Stimulated activated naive CD8-positive, alpha-beta T cell treated with anti-CD3 and anti-CD28 coated beads, Interleukin-15, Interleukin-2, amounts not matched to agents 100 ng/mL and 50 ng/mL, for 24 hours (primary cell): ENCODE measurements at regions not wholly inside any gene's neighbourhood (a gene's known extent, or its start where the extent isn't known, plus 50 kb on each side); places are given as distances from the start of the nearest gene placed in this dataset.

ENCODE experiments used
- H3K27ac Mint-ChIP-seq: one replicate; pipeline ENCODE4 v1.8.0; 2021; ENCODE audit warnings: mild to moderate bottlenecking, mixed read lengths
- H3K27me3 Mint-ChIP-seq: one replicate; pipeline ENCODE4 v1.8.0; 2021; ENCODE audit warnings: mixed read lengths
- H3K36me3 Mint-ChIP-seq: one replicate; pipeline ENCODE4 v1.8.0; 2021; ENCODE audit warnings: low read depth, mixed read lengths
- H3K4me1 Mint-ChIP-seq: one replicate; pipeline ENCODE4 v1.8.0; 2021; ENCODE audit warnings: low read depth, mixed read lengths
- H3K4me3 Mint-ChIP-seq: one replicate; pipeline ENCODE4 v1.8.0; 2021; ENCODE audit warnings: mild to moderate bottlenecking, mixed read lengths
- H3K9me3 Mint-ChIP-seq: one replicate; pipeline ENCODE4 v1.8.0; 2021; ENCODE audit warnings: mixed read lengths

DNA sequence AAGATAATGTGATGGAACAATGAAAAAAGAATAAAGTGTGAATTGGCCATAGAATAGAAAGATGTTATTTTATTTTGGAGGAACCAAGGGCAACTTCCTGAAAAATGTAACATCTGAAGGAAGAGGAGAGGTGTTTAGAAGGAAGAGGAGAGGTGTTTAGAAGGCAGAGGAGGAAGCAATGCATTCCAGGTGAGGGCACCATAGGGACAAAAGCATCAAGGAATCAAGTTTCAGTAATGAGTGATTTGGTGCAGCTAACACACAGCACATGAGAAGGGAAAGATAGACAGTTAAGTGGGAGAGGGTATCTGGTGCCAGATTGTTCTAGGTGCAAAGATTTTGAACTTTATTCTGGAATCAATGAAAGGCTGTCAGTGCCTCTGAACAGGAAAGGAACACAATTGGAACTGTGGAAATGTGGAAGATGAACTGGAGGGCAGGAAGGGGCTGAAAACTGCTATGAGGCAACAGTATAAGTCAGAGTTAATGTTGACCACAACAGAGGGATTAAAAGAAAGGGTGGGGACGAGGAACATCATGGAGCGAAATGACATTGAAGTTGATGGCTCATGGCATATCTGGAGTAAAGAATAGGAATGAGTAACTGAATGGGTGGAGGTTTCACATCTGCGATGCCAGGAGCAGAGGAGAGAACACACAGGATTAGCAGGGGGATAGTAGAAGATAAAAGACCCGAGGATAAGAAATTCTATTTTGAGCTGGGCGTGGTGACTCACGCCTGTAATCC, 326.6 kb downstream of the LRIG3 start:
- Mint-ChIP-seq H3K4me1 (no peaks in the 10 kb centered on the region), H3K36me3 (no peaks in the 10 kb centered on the region), H3K27ac (no peak overlapping the region), H3K4me3 (no peak overlapping the region), H3K27me3 (no peaks in the 10 kb centered on the region), H3K9me3 (no peaks in the 10 kb centered on the region)

DNA sequence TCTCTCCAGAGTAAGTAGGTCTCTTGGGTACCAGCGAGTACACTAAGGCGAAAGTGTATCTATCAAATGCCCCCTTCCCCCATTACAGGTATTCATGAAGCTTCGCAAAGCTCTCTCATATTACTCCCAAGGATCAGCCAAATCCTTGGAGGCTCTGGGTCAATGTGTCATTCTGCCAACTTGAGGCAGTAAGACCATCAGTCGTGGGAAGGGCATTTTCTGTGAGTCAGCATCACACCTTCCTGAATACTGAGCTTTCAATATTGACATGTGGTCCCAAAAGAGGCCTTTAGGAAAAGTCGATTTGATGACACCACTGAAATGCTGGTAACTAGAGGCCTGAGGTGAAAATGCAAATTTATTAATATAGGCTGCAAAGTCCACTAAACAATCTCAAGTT, 323.9 kb downstream of the LRIG3 start:
- no peaks in the 10 kb centered on the region for H3K27me3 Mint-ChIP-seq
- no peak overlapping the region for H3K4me3 Mint-ChIP-seq
- no peaks in the 10 kb centered on the region for H3K4me1 Mint-ChIP-seq
- H3K36me3 Mint-ChIP-seq: no peaks in the 10 kb centered on the region
- no peak overlapping the region for H3K27ac Mint-ChIP-seq
- no peaks in the 10 kb centered on the region for H3K9me3 Mint-ChIP-seq

DNA sequence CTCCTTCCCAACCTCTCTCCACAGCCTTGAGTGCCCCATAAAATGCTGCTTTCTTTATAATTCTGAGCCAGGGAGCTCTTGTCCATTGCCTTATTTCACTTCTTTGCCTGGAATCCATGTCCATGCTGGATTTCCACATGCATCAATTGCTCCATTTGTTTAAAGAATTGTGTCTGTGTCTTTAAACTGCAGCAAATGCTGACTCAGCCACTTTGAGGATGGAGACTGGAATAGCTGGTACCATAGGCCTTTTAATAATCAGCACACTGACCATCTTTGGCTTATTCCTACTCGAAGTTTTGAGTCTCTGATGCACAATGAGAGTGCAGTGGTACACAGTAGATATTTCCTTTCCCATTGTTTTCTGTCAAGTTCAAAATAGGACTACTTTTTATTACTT, 318.8 kb downstream of the LRIG3 start:
- Mint-ChIP-seq H3K36me3 (no peaks in the 10 kb centered on the region), H3K9me3 (no peaks in the 10 kb centered on the region), H3K4me3 (no peak overlapping the region), H3K27me3 (no peaks in the 10 kb centered on the region), H3K4me1 (no peaks in the 10 kb centered on the region), H3K27ac (no peak overlapping the region)

DNA sequence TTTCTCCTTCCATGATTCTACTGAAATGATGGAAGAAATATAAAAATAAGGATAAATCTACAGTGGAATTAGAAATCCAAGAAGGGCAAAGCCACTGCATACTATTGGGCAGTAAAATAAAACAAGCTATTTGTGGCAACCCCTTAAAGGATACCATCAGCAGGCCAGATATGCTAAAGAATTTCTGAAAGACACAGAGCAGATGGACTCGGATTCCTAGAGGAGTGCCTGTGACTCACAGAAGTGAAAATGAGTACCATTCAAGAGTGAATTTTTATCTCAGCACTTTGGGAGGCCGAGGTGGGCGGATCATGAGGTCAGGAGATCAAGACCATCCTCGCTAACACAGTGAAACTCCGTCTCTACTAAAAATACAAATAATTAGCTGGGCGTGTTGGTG, 318.1 kb downstream of the LRIG3 start:
- Mint-ChIP-seq H3K4me1 (no peaks in the 10 kb centered on the region), H3K27ac (no peak overlapping the region), H3K4me3 (no peak overlapping the region), H3K36me3 (no peaks in the 10 kb centered on the region), H3K9me3 (peaks cover 2% of the 10 kb centered on the region), H3K27me3 (no peaks in the 10 kb centered on the region)

DNA sequence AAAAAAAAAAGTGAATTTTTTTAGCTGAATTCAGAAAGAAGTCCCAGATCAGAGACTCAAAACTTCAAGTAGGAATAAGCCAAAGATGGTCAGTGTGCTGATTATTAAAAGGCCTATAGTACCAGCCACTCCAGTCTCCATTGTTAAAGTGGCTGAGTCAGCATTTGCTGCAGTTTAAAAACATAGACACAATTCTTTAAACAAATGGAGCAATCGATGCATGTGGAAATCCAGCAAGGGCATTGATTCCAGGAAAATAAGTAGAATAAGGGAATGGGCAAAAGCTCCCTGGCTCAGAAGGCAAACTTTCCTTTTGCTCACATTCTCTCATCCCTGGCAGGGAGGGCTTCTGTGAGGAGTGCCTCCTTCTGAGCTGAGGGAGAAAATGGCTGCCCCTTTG, 317.6 kb downstream of the LRIG3 start:
- no peak overlapping the region for H3K27ac Mint-ChIP-seq
- H3K9me3 Mint-ChIP-seq: peaks cover 7% of the 10 kb centered on the region

DNA sequence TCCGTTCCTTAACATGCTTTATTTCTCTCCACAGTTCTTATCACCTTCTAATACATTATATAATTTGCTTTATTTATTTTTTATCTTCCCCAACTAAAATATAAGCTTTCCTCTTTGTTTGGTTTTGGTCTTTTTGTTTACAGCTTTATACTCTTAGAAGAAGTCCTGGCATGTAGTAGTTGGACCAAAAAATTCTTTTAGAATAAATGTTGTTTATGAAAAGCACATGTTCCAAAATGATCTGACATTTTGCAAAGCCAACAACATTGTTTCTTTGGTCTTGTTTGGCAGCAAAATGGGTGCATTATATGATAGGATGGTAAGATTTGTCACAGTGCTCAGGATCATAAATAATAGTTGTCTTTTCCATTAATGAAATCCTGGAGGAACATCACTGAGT, 312.5 kb downstream of the LRIG3 start:
- H3K4me3 Mint-ChIP-seq: no peak overlapping the region

More for the DNA sequence above, 317.6 kb downstream of the LRIG3 start:
- Mint-ChIP-seq H3K4me1 (no peaks in the 10 kb centered on the region), H3K27me3 (no peaks in the 10 kb centered on the region), H3K4me3 (no peak overlapping the region), H3K36me3 (no peaks in the 10 kb centered on the region)

DNA sequence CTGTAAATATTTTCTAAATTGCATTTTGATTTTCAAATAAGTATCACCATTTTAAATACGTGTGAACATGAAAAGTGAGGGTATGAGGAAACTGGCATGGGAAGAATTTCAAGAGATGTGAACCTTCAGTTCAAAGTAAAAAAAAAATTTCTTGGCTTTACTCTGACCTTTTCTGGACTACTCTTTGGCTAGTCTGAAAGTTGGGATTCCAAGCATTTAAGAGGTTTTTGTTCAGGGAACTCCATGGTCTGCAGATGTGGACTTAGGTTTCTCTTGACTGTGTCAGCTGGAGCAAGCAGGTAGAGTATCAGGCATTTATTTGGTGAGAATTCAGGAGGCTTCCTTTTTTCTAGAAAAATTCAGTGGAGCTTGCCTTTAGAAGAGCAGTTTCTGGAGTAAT, 311.6 kb downstream of the LRIG3 start:
- H3K4me1 Mint-ChIP-seq: no peaks in the 10 kb centered on the region
- H3K4me3 Mint-ChIP-seq: no peak overlapping the region
- no peak overlapping the region for H3K27ac Mint-ChIP-seq
- no peaks in the 10 kb centered on the region for H3K27me3 Mint-ChIP-seq
- H3K9me3 Mint-ChIP-seq: peaks cover 13% of the 10 kb centered on the region
- H3K36me3 Mint-ChIP-seq: no peaks in the 10 kb centered on the region

More for the DNA sequence above, 312.5 kb downstream of the LRIG3 start:
- Mint-ChIP-seq H3K36me3 (no peaks in the 10 kb centered on the region), H3K4me1 (no peaks in the 10 kb centered on the region), H3K27ac (no peak overlapping the region), H3K9me3 (peaks cover 11% of the 10 kb centered on the region), H3K27me3 (no peaks in the 10 kb centered on the region)

DNA sequence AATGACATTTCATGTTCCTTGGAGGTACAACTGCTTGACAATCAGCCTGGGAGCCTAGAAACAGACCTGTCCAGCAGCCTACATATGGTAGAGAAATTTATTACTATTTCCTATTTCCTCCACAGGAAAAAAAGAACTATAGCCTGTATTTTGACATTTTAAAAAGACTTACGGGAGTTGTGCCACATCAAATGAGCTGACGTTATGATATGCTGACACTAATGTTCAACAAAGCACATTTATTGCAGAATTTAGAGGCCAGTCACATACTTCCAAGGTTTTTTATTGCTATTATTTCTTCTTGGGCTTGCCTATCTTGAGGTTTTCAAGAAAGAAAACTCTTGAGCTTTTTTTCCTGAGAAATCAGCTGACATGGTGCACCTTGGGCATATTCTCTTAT, 305.3 kb downstream of the LRIG3 start:
- no peaks in the 10 kb centered on the region for H3K36me3 Mint-ChIP-seq
- peaks cover 11% of the 10 kb centered on the region for H3K9me3 Mint-ChIP-seq
- H3K4me1 Mint-ChIP-seq: no peaks in the 10 kb centered on the region
- H3K27ac Mint-ChIP-seq: no peak overlapping the region
- no peak overlapping the region for H3K4me3 Mint-ChIP-seq
- no peaks in the 10 kb centered on the region for H3K27me3 Mint-ChIP-seq

DNA sequence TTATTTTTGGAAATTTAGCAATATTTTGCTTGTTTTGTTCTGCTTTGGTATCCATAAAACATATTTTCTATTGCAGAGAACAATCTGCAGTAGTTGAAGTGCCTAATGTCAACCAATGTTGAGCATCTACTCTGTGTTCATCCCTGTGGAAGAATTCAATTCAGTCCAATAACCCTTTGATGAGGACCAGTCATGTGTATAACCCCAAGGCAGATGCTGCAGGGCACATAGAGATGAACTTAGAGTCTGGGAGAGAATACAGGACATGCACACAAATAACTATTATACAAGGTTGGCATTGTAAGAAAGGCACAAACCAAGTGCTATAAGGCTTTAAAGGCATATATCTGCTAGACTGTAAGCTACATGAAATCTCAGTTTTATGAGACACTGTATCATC, 304.7 kb downstream of the LRIG3 start:
- Mint-ChIP-seq H3K27ac (no peak overlapping the region), H3K4me1 (no peaks in the 10 kb centered on the region), H3K4me3 (no peak overlapping the region), H3K9me3 (peaks cover 11% of the 10 kb centered on the region), H3K27me3 (no peaks in the 10 kb centered on the region), H3K36me3 (no peaks in the 10 kb centered on the region)

DNA sequence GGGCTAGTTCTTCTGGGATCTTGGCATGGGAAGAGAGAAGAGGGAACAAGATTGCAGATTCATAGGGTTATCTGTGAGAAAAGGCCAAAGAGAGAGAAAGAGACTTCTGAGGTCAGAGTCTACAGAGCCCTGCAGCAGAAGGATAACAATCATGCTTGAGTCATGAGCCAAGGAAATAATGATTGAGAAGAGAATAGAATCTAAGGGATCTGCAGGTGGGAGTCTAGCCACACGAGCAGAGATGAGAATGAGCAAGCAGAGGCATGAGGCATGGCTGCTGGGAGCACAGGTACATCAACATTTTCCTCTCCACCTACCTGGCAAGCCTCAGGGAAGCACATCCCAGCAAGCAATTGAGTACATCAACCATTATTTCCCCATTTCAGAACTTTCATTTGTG, 303.7 kb downstream of the LRIG3 start:
- no peak overlapping the region for H3K27ac Mint-ChIP-seq
- peaks cover 11% of the 10 kb centered on the region for H3K9me3 Mint-ChIP-seq
- no peak overlapping the region for H3K4me3 Mint-ChIP-seq
- no peaks in the 10 kb centered on the region for H3K4me1 Mint-ChIP-seq
- H3K36me3 Mint-ChIP-seq: no peaks in the 10 kb centered on the region
- no peaks in the 10 kb centered on the region for H3K27me3 Mint-ChIP-seq

DNA sequence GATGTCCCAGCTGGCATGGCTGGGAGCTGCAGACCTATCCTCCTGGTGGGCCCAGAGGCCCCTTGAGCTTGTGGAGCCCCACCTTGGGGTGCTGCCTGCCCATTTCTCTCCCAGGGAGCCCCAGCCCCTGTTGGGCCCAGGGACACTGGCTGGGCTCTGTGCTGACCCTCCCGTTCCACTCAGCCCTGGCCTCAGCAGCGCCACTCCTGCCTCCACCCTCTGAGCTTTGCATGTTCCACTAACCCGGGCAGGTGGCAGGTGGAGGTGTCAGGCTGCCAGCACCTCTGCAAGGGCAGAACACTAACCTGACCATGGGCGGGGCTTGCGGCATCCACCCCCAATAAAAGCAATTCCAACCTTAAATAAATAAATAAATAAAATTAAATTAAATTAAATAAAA, 299.2 kb downstream of the LRIG3 start:
- Mint-ChIP-seq H3K4me3 (no peak overlapping the region), H3K4me1 (no peaks in the 10 kb centered on the region), H3K27ac (no peak overlapping the region), H3K36me3 (no peaks in the 10 kb centered on the region), H3K27me3 (no peaks in the 10 kb centered on the region), H3K9me3 (peaks cover 7% of the 10 kb centered on the region)

DNA sequence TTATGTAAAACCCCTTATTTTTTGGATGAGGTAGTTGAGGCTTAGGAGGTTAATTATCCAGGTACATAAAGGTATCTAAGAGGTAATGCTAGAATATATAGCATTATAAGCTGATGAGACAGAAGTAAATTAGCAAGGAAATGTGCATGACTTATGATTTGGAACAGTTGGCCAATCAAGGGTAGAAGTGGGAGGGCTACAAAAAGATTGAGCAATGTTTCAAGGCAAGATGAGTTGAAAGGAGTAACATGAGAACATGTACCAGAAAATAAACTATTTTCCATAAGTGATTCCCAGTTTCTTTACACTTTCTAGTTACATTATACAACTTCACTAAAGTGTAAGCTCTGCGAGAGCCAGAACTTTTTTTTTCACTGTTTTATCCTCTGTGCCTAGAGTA, 290.9 kb downstream of the LRIG3 start:
- Mint-ChIP-seq H3K27me3 (no peaks in the 10 kb centered on the region), H3K4me3 (no peak overlapping the region), H3K9me3 (peaks cover 3% of the 10 kb centered on the region), H3K4me1 (no peaks in the 10 kb centered on the region), H3K36me3 (no peaks in the 10 kb centered on the region), H3K27ac (no peak overlapping the region)

DNA sequence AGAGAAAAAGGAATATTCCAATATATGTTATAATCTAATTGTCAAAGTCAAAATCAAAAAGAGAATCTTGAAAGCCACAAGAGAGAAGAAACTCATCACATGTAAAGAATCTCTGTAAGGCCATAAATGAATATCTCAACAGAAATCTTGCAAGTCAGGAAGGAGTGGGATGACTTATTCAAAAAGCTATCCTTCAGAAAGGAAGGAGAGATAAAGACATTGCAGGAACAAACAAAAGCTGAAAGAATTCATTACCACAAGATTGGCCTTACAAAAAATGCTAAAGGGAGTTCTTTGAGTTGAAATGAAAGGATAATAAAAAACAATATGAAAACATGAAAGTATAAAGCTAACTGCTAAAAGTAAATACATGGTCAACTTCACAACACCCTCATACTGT, 286.8 kb downstream of the LRIG3 start:
- peaks cover 3% of the 10 kb centered on the region for H3K9me3 Mint-ChIP-seq

DNA sequence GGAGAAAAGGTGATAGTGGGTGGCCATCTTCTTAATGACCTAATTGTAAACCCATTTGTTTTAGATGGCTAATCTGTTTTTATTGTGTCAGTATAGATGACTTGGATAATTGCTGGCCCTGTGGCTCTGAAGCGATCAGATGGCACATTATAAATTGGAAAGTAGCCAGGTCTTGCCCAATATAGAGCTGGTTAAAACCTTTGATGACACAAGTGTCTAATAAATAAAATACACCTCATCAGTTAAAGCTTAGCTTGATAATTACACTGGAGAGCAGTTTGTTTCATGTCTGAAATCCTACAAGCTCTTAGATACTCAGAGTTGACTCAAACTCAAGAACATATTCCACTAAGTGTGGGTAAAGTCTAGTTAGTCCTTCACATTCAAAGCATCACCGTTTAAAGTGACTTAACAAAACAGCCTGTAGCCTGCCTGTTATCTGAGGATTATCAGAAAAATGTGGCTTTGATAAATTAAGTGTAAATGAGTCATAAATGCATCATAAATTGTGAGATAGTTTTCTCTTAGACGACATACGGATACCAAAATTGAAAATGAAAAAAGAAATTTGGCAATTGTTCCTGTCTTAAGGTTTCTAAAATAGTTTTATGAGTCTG, 280.9 kb downstream of the LRIG3 start:
- no peaks in the 10 kb centered on the region for H3K9me3 Mint-ChIP-seq
- H3K36me3 Mint-ChIP-seq: no peaks in the 10 kb centered on the region
- no peak overlapping the region for H3K27ac Mint-ChIP-seq
- no peak overlapping the region for H3K4me3 Mint-ChIP-seq
- H3K27me3 Mint-ChIP-seq: no peaks in the 10 kb centered on the region
- H3K4me1 Mint-ChIP-seq: no peaks in the 10 kb centered on the region

More for the DNA sequence above, 286.8 kb downstream of the LRIG3 start:
- H3K27me3 Mint-ChIP-seq: no peaks in the 10 kb centered on the region
- H3K36me3 Mint-ChIP-seq: no peaks in the 10 kb centered on the region
- H3K4me3 Mint-ChIP-seq: no peak overlapping the region
- H3K27ac Mint-ChIP-seq: no peak overlapping the region
- no peaks in the 10 kb centered on the region for H3K4me1 Mint-ChIP-seq

DNA sequence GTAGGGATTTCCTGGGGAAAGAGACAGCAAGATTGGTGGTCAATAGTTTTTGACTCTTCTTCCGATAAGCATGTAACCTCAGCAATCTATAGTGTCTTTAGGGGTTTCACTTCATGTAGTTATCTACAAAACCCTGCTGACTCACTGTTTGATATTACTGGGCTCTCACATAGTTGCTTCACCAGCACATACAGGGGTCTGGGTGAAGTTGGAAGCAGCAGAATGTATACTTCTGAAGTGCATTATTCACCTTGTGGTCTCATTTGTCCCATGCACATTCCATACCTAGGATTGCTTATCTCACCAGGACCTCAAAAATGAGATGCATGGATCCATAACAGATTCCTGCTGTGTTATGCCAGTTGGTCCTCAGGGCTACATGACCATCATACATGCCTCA, 280.0 kb downstream of the LRIG3 start:
- Mint-ChIP-seq H3K9me3 (no peaks in the 10 kb centered on the region), H3K27ac (no peak overlapping the region), H3K4me3 (no peak overlapping the region), H3K4me1 (no peaks in the 10 kb centered on the region), H3K27me3 (no peaks in the 10 kb centered on the region), H3K36me3 (no peaks in the 10 kb centered on the region)

DNA sequence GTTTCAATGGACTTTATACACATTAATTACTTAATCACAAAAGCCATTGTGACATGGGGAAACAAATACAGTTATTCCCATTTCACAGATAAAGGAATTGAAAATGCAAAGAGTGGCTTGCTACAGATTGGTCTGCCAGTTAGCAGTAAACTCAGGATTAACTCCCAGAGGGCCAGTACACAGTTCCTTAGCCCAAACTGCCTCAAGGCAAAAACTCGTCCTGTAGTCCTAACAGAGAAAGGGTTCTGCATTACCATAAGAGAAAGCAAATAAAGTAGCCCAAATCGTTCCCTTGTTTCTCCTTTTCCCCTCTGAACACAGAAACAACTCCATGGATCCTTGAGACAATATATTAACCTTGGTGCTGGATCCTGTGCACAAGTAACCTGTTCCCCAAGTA, 274.4 kb downstream of the LRIG3 start:
- H3K27me3 Mint-ChIP-seq: peaks cover 3% of the 10 kb centered on the region
- no peaks in the 10 kb centered on the region for H3K36me3 Mint-ChIP-seq
- peaks cover 4% of the 10 kb centered on the region for H3K9me3 Mint-ChIP-seq
- H3K4me1 Mint-ChIP-seq: no peaks in the 10 kb centered on the region
- H3K4me3 Mint-ChIP-seq: no peak overlapping the region
- no peak overlapping the region for H3K27ac Mint-ChIP-seq
